ENCODE measurements at regions not wholly inside any gene's neighbourhood (a gene's known extent, or its start where the extent isn't known, plus 50 kb on each side); places are given as distances from the start of the nearest gene placed in this dataset.

DNA sequence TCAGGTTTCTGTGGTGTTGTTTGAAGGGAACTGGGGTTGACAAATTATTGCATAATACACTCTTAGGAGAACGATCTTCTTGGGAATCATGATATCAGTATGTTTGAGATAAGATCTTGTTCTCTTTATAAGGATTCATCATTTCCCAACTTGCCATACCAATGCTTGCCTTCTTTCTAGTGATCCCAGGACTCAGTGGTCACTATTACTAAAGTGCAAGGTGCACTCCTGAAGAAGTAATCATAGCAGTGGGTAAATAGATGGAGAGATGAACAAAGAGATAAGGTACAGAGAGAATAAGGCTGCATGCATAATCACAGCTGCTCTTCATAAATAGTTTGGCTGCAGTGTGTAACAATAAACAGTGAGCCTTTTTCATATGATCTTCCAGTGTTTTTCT lies 404.0 kb downstream of the DOK5 start:
- no peak for DNase-seq (ENCODE audit: extremely low read depth, low read depth)

DNA sequence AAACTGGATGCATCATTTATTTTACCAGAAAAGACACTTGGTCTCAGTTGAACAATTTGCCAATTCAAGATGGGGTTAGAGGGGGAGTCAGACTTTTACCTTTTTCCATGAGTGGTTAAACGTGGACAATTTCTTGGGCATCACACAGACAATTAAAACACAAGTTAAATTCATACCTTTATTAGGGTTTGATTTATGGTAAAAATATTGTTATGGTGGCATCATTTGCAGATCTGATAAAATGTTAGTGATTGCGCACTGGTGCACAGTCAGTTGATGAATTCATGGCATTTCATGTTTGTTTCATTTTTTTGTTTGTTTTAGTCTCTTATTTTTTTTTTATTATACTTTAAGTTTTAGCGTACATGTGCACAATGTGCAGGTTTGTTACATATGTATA lies 399.9 kb downstream of the DOK5 start:
- DNase-seq (ENCODE audit: extremely low read depth, low read depth): no peak

DNA sequence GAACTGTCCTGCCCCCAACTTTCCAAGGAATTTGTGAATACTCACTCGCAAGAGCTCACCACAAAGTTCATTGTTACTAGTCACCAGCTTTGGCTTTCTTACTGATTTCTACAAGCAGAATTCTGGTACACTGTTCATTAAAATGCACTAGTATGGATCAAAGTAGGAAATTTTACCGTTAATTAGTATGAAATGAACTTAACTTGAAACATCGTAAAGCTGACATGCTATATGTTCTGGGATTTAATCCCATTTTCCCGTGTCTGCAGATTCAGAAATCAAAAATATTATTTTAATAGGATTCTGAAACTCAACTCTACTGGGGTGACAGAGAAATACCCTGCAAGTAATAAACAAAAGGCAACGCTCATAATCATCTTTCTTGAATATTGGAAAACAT lies 399.3 kb downstream of the DOK5 start:
- DNase-seq (ENCODE audit: extremely low read depth, low read depth): no peak

DNA sequence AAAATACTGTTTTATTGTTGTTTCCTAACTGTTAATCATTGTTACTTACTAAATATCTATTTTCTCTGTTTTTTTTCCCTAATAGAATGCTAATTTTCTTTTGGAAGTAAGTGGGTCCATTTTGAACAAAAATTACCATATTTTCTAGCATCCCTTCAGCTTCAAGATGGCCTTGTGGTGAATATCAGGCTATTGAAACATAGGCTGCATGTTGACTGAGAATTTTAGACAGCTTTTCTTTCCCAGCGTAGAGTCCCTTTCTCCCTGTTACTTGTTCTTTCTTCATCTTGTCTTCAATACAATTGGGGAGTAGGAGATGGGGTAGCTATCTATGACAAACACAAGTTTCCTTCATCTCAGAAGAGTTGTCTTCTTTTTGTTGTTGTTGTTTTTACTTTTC lies 397.0 kb downstream of the DOK5 start:
- no peak for DNase-seq (ENCODE audit: extremely low read depth, low read depth)

DNA sequence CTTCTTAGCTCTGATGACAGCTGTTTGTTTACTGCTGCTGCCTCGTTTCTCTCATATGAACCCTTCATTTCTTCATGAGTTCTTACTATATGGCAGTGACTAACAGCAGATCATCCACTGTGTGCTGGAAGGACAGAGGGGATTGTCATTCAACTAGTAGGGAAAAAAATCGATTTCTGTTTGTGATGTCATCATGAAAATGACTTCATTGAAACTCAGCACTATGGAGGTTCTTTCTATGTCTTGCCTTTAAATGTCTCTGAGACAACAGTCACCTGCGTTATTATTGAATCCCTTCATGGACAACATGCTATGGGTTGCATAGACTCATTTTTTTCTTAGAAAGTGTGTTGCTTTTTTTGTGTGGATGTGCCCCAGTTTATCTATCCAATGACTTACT lies 394.4 kb downstream of the DOK5 start:
- no peak for DNase-seq (ENCODE audit: extremely low read depth, low read depth)

DNA sequence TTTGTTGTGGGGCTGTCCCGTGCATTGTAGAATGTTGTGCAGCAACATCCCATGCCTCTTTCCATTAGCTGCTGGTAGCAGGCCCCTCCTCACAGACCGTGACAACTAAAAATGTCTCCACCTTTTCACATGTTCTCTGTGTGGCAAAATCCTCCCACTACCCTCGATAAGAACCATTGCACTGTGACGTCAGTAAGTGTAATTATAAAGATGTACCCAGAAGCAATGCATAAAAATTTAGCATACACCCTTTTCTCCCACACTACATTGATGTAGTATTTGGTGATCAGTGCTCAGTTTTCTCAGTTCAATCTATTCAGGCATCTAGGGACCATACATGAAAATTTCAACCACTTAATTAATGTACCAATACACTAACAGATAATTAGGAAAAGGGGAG lies 389.9 kb downstream of the DOK5 start:
- no peak for DNase-seq (ENCODE audit: extremely low read depth, low read depth)

DNA sequence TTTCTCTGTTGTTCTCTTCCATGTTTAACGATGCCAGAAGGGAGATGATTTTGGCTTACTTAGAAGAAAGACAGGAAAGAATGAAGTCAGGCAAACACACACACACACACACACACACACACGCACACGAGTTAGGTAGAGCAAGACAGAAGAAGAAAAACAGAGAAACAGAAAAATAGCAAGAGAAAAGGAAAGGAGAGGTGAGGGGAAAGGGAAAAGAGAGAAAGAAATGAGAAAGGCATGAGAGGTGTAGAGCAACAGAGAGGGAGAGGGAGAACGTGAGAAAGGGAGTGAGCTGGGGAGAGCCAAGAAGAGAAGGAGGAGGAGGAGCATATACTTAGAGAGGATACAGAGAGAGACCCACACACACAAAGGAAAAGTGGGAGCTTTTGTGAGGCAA lies 385.3 kb downstream of the DOK5 start:
- no peak for DNase-seq (ENCODE audit: extremely low read depth, low read depth)

DNA sequence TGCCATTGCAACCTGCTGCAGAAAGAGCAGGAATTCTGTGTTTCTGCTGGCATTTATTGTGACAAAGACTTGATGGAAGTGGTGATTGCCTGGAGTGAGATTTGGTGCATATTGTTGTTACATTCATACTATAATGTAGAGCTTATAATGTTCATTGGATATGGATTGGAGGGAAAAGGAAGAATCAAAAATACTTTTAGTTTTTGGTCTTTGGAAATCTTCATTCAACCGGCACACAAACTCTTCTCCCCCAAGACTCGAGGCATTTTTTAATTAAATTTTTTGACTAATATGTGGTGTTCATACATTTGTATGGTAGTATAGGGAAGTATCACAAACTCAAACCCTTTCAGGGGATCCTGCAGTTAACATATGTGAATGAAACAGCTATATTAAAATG lies 380.8 kb downstream of the DOK5 start:
- DNase-seq (ENCODE audit: extremely low read depth, low read depth): no peak

DNA sequence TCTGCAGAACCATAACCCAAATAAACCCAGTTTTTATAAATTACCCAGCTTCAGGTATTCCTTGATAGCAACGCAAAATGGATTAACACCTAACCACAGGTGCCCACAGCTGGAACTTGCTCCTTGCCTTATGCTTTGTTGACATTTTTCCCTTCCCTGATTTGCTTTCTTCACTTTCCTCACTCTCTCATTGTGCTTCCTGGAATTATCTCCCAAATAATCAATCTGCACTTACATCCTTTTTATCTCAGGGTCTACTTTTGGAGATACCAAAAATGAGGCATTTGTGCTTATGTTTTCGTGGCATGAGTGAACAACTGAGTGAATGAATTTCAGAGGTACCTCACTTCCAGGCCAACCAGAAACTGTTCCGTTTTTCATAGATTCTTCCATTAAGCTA lies 374.3 kb downstream of the DOK5 start:
- DNase-seq (ENCODE audit: extremely low read depth, low read depth): no peak

DNA sequence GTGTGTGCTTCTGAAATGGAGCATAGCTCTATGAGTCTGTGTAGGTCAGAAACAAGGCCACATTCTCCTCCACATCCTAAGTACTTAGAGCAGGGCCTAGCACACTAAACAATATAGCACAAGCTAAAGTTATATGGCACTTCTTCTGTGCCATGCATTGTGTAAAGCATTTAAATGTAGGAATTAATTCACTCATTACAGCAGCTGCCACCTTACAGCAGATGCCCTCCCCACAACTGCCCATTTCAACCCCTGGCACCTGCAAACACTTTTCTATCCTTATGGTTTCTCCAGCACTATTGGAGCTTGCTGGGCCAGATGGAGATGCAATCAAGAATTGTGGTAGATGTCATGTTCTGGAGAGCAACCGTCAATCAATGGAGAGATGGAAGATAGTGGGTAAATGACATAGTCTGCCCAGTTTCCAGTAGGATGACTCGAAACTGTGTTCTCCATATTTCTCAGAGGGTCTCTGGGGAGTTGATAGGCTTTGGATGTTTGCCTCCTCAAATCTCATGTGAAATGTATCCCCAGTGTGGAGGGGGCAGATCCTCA lies 373.7 kb downstream of the DOK5 start:
- DNase-seq (ENCODE audit: extremely low read depth, low read depth): no peak

DNA sequence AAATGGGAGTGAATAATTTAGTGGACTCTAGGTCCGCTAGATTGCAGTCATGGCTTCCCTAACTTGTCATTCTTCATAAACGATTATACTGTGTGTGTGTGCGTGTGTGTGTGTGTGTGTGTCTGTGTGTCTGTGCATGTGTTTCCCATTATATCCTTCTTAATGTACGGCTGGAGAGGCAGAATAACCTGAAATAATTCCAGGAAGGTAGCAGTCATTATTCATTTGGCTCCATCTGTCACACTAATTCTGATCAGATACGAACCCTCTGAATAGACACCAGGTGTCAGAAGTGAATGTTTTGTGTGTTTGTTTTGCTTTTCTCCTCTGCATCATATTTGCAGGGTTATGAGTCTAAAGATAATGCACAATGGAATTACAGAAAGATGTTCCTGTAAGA lies 372.9 kb downstream of the DOK5 start:
- no peak for DNase-seq (ENCODE audit: extremely low read depth, low read depth)

DNA sequence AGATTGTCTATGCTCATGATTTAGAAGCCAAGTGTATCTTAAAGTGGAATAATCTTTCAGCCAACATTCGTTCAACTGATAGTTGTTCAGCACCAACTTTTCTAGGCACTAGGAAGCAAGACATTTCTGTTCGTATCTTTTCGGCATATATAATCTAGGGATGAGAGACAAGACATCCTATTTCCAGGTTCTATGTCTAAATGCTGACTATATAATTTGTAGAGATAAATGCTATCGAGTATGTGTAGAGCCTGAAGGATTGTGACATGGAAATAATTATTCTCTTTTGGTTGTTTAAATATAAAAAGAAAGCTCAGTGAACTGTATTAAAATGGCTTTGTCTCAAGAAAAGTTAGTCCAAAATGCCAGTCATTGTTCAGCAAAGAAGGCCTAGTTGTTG lies 371.6 kb downstream of the DOK5 start:
- no peak for DNase-seq (ENCODE audit: extremely low read depth, low read depth)

DNA sequence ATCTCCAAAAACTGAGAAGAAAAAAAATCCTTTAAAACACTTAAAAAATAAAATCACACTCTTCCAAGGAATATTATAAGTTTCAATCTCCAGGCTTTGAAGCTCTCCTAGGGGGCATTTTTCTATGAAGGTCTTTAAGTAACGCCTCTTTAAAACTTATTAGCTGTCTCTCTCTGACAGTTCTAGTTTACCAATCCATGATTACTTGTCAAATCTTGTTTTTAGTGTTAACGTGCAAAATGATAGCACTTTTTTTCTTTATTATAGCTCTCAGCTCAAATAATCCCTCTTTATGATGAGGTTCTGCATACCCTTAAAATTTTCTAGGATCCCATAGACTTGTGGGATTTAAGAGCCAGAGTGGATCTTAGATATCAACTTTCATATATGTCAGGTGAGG lies 369.0 kb downstream of the DOK5 start:
- no peak for DNase-seq (ENCODE audit: extremely low read depth, low read depth)

DNA sequence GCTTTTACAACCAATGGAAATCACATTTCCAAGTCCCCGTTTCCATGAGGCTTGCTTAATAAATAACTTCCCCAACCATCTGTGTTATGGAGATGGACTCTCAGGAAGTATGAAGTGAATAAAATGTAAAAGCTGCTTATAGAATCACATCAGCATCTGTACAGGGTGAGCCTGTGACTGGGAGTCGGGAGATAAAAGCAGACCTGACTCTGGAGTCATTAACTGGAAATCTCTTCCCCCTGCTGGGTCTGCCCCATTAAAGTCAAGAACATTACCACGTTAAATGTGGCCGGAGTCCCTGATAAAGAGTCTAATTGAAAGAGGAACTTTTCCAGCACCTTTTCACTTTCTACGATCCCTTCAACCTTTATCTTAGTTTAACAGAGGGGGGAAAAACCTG lies 368.5 kb downstream of the DOK5 start:
- no peak for DNase-seq (ENCODE audit: extremely low read depth, low read depth)

DNA sequence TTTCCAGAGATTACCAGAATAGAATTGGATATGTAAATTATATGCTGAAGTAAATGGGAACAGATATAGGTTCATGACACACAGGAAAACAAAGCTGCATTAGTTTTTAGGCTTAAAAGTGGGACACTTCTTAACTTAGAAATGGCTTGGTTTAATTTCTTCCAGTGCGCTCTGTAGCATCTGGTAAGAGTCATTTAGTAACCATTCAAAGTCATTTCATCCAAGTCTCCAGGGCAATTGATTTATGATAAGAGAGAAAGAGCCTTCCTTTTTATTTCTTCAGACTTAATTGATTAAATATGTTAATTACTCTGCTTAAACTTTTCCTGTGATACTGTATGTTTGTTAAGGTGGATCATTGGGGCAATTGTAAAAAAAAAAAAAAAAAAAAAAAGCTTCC lies 368.0 kb downstream of the DOK5 start:
- DNase-seq (ENCODE audit: extremely low read depth, low read depth): no peak

DNA sequence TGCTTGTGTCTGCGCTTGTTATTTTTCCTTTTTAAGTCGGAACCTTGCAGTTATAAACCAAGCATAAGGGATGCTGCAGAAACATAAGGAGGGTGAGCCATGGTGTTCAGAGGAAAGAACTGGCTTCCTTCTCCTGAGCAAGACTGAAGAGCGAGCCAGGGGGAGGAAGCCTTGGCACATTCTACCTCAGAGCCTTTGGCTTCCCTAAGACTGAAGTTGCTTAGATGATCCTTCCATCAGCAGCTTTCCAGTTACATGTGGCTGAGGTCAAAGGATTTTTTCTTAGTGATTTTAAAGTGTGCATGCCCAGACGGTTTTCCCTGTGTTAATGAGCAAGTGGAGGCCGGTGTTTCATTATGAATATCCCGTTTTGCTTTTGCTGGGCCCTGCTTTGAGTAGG lies 363.8 kb downstream of the DOK5 start:
- no peak for DNase-seq (ENCODE audit: extremely low read depth, low read depth)

DNA sequence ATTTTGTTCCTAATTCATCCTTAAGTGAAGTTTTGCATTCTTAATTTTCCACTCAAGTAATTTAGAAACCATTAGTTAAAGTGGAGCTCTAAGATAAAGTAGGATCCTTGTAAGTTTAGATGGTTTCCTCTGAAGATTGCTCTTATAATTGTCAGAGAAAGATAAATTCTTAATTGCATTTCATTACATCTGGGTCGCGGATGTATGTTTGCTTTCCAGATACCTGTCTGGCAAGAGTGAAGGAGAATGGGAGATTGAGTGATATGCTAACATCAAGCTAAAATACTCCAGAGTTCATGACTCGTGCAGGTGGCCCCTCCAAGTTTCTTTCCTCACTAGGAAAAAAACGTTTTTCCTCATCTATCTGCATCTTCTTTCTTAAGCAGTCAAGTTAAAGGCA lies 361.8 kb downstream of the DOK5 start:
- DNase-seq (ENCODE audit: extremely low read depth, low read depth): no peak

DNA sequence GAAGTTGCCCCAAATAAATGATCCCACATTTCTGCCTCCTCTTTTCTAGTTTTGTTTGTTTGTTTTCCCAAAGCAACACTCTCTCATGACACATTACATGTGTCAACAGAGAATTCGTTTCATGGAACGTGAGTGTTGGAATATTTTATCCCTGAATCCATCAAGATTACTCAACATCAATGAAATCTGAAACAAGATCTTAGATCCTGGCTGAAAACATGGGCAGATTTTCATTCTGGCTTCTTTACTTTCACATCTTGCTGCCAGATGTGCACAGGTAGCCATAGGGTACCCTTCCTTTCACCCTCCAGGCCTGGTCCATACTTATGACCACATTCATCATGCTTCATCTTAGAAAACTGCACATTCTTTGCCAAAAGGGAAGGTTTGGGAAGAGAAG lies 347.0 kb downstream of the DOK5 start:
- no peak for DNase-seq (ENCODE audit: extremely low read depth, low read depth)

DNA sequence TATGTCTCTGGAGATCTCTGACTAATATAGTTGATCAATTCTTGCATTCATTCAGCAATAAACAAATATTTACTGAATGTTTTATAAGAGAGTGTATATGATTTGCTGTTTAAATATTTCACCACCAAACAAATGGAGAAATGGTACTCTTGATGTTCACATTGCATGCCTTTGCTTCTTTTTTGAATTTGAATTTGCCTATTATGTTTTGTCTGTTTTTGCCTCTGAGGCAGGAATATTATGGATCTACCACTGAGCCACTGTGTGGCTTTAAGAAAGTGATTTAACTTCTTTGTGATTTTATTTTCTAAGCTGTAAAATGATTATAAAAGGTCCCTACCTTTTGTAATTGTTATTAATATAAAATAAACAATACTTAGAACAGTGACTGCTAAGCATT lies 345.0 kb downstream of the DOK5 start:
- no peak for DNase-seq (ENCODE audit: extremely low read depth, low read depth)

DNA sequence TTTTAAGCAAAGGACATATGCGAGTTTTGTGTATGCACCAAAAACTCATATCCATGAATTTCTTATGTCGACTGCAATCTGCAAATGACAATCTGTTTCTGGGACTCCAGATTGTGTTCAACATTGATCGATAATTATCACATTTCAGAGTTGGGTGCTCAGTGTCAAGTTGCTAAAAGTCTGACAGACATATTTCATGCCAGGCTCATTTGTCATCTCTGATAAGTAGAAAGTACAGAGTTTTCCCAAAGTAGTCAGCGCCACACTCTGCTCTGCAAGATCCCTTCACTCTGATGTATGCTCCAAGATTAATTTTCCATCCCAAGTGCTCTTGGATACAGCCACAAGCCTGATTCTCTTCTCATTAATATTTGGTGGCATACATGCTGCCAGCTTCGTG lies 331.1 kb downstream of the DOK5 start:
- no peak for DNase-seq (ENCODE audit: extremely low read depth, low read depth)

DNA sequence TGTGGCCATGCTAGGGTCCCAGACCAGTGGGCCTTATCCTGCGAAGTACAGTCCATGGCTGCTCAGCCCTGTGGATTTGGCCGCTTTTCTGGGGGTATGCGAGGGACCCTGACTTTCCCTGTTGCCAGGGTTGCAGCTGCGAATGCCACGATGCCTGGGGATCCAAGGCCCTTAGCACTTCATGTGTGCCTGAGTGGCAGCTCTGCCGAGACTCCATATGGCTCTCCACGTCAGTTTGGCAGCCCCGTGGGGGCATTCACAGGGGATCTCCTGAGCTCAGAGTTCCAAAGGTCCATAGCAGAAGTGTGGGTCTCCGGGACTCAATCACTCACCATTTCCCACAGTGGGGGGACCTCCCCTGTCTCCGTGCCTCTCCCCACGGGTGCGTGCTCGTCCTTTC lies 319.5 kb downstream of the DOK5 start:
- no peak for DNase-seq (ENCODE audit: extremely low read depth, low read depth)

DNA sequence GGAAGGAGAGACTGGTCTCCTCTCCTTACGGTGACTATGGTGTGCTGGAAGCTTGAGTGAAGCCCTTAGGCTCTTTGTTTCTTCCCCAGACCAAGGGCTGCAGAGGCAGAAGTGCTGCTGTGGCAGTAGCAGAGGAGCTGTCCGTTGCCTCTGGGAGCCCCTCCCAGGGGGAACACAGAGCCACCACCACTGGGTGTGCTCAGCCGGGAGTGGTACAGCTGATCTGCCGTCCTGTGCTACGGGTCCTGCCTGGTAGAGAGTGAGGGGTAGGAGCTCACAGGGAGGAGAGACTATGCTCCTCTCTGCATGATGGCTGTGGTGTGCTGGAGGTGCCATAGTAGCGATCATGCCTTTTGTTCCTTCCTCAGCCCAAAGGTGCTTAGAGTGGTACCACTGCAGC lies 318.7 kb downstream of the DOK5 start:
- no peak for DNase-seq (ENCODE audit: extremely low read depth, low read depth)

DNA sequence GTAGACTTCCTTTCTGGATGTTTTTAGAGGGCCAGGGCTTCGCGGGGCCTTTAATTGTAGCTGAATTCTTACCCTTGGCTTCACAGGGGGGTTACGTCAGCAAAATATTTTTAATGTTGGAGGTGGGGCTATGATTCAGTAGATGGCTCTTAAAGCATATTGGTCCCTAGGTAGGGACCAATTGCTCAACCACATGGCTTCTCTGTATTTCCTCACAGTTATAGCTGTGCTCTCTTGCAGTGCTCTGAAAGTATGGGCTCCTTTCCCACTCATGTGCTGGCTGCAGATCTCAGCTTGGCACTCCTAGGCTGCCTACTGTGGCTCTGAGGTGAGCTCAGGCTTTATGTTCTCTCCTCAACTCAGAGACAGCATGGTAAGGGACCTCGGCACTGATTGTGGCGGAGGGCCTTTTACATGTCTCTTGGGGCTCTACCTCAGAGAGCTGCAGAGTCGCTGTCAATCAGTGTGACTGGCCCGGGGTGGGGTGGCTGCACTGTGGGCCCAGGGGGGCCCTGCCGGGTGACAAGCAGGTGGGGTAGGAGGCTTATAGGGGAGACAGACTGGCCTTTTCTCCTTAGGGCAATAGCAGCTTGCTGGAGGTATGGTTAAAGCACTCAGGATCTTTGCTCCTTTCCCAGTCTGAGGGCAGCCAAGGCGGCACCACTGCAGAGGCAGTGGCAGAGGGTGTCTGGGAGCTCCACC lies 318.0 kb downstream of the DOK5 start:
- DNase-seq (ENCODE audit: extremely low read depth, low read depth): no peak
